B cell (primary cell): ENCODE measurements at regions not wholly inside any gene's neighbourhood (a gene's known extent, or its start where the extent isn't known, plus 50 kb on each side); places are given as distances from the start of the nearest gene placed in this dataset.

Experiments used
- CTCF ChIP-seq: fragments of 200-600 bp; IDR thresholded peaks from one replicate; pipeline ENCODE4 v1.8.0; 2022; ENCODE audit warnings: antibody characterized with exemption, mild to moderate bottlenecking
- EZH2 ChIP-seq: IDR thresholded peaks from 2 replicates; pipeline ENCODE4 v1.6.1; 2012; ENCODE audit warnings: borderline replicate concordance, low read depth, mild to moderate bottlenecking, moderate library complexity, low read length; ENCODE audit not compliant: insufficient read depth, poor library complexity, severe bottlenecking

- TF ChIP-seq CTCF: no peak
- no peak for TF ChIP-seq EZH2
Measured at GRCh38 chr5:57420801-57421200, 61.8 kb downstream of the ACTBL2 start.
